ENCODE measurements at regions not wholly inside any gene's neighbourhood (a gene's known extent, or its start where the extent isn't known, plus 50 kb on each side); places are given as distances from the start of the nearest gene placed in this dataset.

DNA sequence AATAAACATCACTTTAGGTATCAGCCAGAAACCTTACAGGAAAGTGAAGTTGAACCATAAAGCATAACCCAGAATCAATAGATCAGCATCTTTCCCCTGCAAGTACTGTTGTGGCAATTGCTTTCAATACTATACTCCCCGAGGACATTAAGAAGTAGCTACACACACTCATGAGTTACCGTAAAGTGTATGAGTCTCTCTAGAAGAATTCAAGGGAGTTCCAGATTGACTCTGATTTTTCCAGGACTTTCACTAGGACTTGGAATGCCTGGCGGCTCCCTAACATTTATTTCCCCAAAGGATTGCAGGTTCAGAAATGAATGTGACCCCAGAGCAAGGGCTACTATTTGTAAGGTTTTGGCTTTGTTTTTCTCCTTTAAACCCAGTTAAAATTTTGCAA lies 465.4 kb upstream of the MDGA2 start:
- no peak overlapping the region for H3K4me3 ChIP-seq (ENCODE audit: low read depth, low read length)
- no peak for DNase-seq (ENCODE audit: low read depth)
- TF ChIP-seq CTCF (IDR thresholded peaks at IDR 0.05; ENCODE audit: insufficient read depth, low read depth, low read length): no peak

DNA sequence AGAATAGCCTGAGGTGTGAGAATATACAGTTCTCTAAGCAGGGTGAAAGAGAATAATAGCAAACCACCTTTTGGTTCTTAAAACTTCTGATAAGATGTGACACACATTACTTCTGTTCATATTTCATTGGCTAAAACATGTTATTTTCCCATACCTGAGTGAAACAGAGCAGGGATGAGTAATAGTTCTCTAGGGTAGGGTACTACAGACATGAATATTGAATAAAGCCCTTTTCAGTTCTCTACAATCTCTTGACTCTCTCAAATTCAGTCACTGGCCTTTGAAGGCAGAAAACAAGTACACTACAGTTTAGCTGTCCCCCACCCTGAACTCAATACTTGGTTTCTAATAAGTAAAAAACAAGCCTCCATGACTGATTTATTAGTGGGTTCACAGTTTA lies 454.1 kb upstream of the MDGA2 start:
- no peak overlapping the region for H3K4me3 ChIP-seq (ENCODE audit: low read depth, low read length)
- TF ChIP-seq CTCF (IDR thresholded peaks at IDR 0.05; ENCODE audit: insufficient read depth, low read depth, low read length): no peak
- DNase-seq (ENCODE audit: low read depth): no peak

- no peak for DNase-seq (ENCODE audit: low read depth)
- TF ChIP-seq CTCF (IDR thresholded peaks at IDR 0.05; ENCODE audit: insufficient read depth, low read depth, low read length): no peak
- no peak overlapping the region for H3K4me3 ChIP-seq (ENCODE audit: low read depth, low read length)
These were observed 452.3 kb upstream of the MDGA2 start for GRCh38 chr14:48127674-48128073.

GRCh38 chr14:48125654-48126053 lies 450.2 kb upstream of the MDGA2 start:
- DNase-seq (ENCODE audit: low read depth): no peak
- no peak for TF ChIP-seq CTCF (IDR thresholded peaks at IDR 0.05; ENCODE audit: insufficient read depth, low read depth, low read length)
- H3K4me3 ChIP-seq (ENCODE audit: low read depth, low read length): no peak overlapping the region

DNA sequence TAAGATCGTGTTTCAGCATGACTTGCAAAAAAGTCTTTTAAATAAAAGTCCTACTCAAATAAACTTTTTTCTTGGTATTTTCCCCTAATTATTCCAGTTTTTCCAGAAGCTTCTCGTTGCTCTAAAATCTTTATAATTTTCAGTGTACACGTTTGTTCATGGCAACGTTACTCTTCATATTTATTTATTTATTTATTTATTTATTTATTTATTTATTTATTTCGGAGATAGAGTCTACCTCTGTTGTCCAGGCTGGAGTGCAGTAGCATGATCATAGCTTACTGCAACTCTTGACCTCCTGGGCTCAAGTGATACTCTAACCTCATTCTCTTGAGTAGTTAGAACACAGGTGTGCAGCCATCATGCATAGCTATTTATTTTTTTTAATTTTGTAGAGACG lies 438.3 kb upstream of the MDGA2 start:
- DNase-seq (ENCODE audit: low read depth): no peak
- TF ChIP-seq CTCF (IDR thresholded peaks at IDR 0.05; ENCODE audit: insufficient read depth, low read depth, low read length): no peak
- no peak overlapping the region for H3K4me3 ChIP-seq (ENCODE audit: low read depth, low read length)

DNA sequence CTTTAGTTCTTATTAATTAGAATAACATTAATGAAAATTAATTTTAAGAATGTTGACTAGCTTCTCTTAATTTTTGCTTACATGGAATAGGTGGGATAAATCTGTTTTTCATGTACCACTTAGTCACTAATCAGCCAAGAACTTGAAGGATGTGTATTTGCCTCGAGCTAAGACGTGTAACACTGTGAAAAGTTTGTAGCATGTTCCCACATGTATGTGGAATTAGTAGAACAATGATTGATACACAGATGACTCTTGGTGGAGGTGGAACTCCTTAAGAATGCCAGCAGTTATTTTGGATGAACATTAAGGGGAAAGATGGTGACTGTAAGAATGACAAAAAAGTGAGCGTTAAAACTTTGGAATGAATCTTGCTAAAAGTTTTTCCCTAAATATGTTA lies 435.7 kb upstream of the MDGA2 start:
- no peak overlapping the region for H3K4me3 ChIP-seq (ENCODE audit: low read depth, low read length)
- no peak for DNase-seq (ENCODE audit: low read depth)
- no peak for TF ChIP-seq CTCF (IDR thresholded peaks at IDR 0.05; ENCODE audit: insufficient read depth, low read depth, low read length)

DNA sequence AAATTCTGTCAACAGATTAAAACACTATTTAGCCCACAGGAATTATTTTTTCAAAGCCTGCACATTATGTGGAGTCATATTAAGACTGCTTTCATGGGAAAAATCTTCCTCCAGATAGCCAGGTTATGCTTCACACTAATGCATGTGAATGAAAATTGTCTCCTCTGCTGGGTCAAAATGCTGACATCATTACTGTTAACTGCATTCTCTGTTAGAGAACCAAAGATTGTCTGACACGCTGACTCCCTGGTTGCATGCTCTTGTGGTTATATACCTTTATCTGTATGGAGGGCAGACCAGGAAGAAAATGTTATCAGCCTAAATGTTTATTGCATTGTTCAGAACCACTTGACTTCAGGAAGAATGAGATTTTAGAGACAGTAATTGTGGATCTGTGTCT lies 432.2 kb upstream of the MDGA2 start:
- TF ChIP-seq CTCF (IDR thresholded peaks at IDR 0.05; ENCODE audit: insufficient read depth, low read depth, low read length): no peak
- no peak overlapping the region for H3K4me3 ChIP-seq (ENCODE audit: low read depth, low read length)
- DNase-seq (ENCODE audit: low read depth): no peak

Measured in fibroblast of villous mesenchyme (primary cell).